ENCODE measurements at regions not wholly inside any gene's neighbourhood (a gene's known extent, or its start where the extent isn't known, plus 50 kb on each side); places are given as distances from the start of the nearest gene placed in this dataset.

DNA sequence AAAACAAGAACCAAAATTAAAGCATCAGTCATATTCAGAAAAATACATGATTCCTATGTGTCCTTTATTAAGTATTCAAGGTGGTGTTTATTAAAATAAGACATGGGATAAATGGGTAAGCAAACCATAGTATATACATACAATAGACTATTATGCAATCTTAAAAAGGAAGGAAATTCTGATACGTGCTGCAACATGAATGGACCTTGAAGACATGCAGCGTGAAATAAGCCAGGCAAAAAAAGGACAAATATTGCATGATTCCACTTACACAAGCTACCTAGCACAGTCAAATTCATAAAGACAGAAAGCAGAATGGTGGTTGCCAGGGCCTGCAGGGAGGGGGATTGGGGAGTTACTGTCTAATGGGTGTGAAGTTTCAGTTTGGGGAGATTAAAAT is 127.7 kb downstream of the DMAC1 start:
- Histone ChIP-seq H3K79me2 (ENCODE audit: insufficient read depth, low read length) (no peaks in the 10 kb centered on the region), H3K36me3 (ENCODE audit: insufficient read depth, low read length) (no peaks in the 10 kb centered on the region), H3K4me2 (ENCODE audit: low read depth, low read length, poor library complexity, severe bottlenecking) (no peak overlapping the region), H3F3A (ENCODE audit: low read depth) (no peaks in the 10 kb centered on the region), H3K9me3 (ENCODE audit: insufficient read depth, low read depth, low read length) (no peaks in the 10 kb centered on the region), H3K4me3 (ENCODE audit: low read length, poor library complexity, severe bottlenecking) (no peak overlapping the region), H4K20me1 (ENCODE audit: insufficient read depth, low read length, poor library complexity, severe bottlenecking) (no peaks in the 10 kb centered on the region), H2AFZ (ENCODE audit: low read length) (no peak overlapping the region), H3K4me1 (ENCODE audit: insufficient read depth, low read length, poor library complexity, severe bottlenecking) (no peaks in the 10 kb centered on the region), H3K9me2 (replicated peaks; ENCODE audit: low read depth, low read length) (no peaks in the 10 kb centered on the region), H3K27me3 (ENCODE audit: insufficient read depth, low read length, poor library complexity, severe bottlenecking) (no peaks in the 10 kb centered on the region), H3K9ac (ENCODE audit: low read depth, low read length, poor library complexity, severe bottlenecking) (no peak overlapping the region)
- TF ChIP-seq, protein P1, sequence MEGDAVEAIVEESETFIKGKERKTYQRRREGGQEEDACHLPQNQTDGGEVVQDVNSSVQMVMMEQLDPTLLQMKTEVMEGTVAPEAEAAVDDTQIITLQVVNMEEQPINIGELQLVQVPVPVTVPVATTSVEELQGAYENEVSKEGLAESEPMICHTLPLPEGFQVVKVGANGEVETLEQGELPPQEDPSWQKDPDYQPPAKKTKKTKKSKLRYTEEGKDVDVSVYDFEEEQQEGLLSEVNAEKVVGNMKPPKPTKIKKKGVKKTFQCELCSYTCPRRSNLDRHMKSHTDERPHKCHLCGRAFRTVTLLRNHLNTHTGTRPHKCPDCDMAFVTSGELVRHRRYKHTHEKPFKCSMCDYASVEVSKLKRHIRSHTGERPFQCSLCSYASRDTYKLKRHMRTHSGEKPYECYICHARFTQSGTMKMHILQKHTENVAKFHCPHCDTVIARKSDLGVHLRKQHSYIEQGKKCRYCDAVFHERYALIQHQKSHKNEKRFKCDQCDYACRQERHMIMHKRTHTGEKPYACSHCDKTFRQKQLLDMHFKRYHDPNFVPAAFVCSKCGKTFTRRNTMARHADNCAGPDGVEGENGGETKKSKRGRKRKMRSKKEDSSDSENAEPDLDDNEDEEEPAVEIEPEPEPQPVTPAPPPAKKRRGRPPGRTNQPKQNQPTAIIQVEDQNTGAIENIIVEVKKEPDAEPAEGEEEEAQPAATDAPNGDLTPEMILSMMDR (conservative IDR thresholded peaks at IDR 0.05; ENCODE audit: low read length): no peak

GRCh38 chr9:7668541-7668940 is 131.0 kb downstream of the DMAC1 start:
- TF ChIP-seq, protein P1 (conservative IDR thresholded peaks at IDR 0.05; ENCODE audit: low read length): no peak
- TF ChIP-seq EZH2phosphoT487 (IDR thresholded peaks at IDR 0.05; ENCODE audit: borderline replicate concordance): no peak
- H3K4me1 ChIP-seq (ENCODE audit: insufficient read depth, low read length, poor library complexity, severe bottlenecking): no peaks in the 10 kb centered on the region
- H3F3A ChIP-seq (ENCODE audit: low read depth): no peaks in the 10 kb centered on the region

GRCh38 chr9:7665874-7666273 is 133.7 kb downstream of the DMAC1 start:
- no peaks in the 10 kb centered on the region for H3K36me3 ChIP-seq (ENCODE audit: insufficient read depth, low read length)
- H3K79me2 ChIP-seq (ENCODE audit: insufficient read depth, low read length): no peaks in the 10 kb centered on the region
- H3K9me3 ChIP-seq (ENCODE audit: insufficient read depth, low read depth, low read length): no peaks in the 10 kb centered on the region
- no peaks in the 10 kb centered on the region for H4K20me1 ChIP-seq (ENCODE audit: insufficient read depth, low read length, poor library complexity, severe bottlenecking)
- TF ChIP-seq EZH2phosphoT487 (IDR thresholded peaks at IDR 0.05; ENCODE audit: borderline replicate concordance): no peak
- TF ChIP-seq, protein P1 (conservative IDR thresholded peaks at IDR 0.05; ENCODE audit: low read length): no peak
- H3K9ac ChIP-seq (ENCODE audit: low read depth, low read length, poor library complexity, severe bottlenecking): no peak overlapping the region
- H2AFZ ChIP-seq (ENCODE audit: low read length): no peak overlapping the region
- no peaks in the 10 kb centered on the region for H3K4me1 ChIP-seq (ENCODE audit: insufficient read depth, low read length, poor library complexity, severe bottlenecking)
- no peak overlapping the region for H3K4me2 ChIP-seq (ENCODE audit: low read depth, low read length, poor library complexity, severe bottlenecking)
- no peak overlapping the region for H3K4me3 ChIP-seq (ENCODE audit: low read length, poor library complexity, severe bottlenecking)
- H3K27me3 ChIP-seq (ENCODE audit: insufficient read depth, low read length, poor library complexity, severe bottlenecking): no peaks in the 10 kb centered on the region
- no peaks in the 10 kb centered on the region for H3K9me2 ChIP-seq (replicated peaks; ENCODE audit: low read depth, low read length)
- H3F3A ChIP-seq (ENCODE audit: low read depth): no peaks in the 10 kb centered on the region

More at GRCh38 chr9:7668541-7668940, 131.0 kb downstream of the DMAC1 start:
- Histone ChIP-seq H3K4me3 (ENCODE audit: low read length, poor library complexity, severe bottlenecking) (no peak overlapping the region), H3K9me3 (ENCODE audit: insufficient read depth, low read depth, low read length) (no peaks in the 10 kb centered on the region), H2AFZ (ENCODE audit: low read length) (no peak overlapping the region), H3K27me3 (ENCODE audit: insufficient read depth, low read length, poor library complexity, severe bottlenecking) (no peaks in the 10 kb centered on the region), H3K9me2 (replicated peaks; ENCODE audit: low read depth, low read length) (no peaks in the 10 kb centered on the region), H4K20me1 (ENCODE audit: insufficient read depth, low read length, poor library complexity, severe bottlenecking) (no peaks in the 10 kb centered on the region), H3K36me3 (ENCODE audit: insufficient read depth, low read length) (no peaks in the 10 kb centered on the region), H3K9ac (ENCODE audit: low read depth, low read length, poor library complexity, severe bottlenecking) (no peak overlapping the region), H3K4me2 (ENCODE audit: low read depth, low read length, poor library complexity, severe bottlenecking) (no peak overlapping the region), H3K79me2 (ENCODE audit: insufficient read depth, low read length) (no peaks in the 10 kb centered on the region)

Measured in Loucy (cell line).